GM12872 (cell line): ENCODE measurements at regions not wholly inside any gene's neighbourhood (a gene's known extent, or its start where the extent isn't known, plus 50 kb on each side); places are given as distances from the start of the nearest gene placed in this dataset.

Experiments used
- TF ChIP-seq, protein P1 (sequence below): IDR thresholded peaks from 3 replicates; pipeline ENCODE4 v1.5.1; 2011; ENCODE audit warnings: low read depth, mild to moderate bottlenecking, low read length, moderate library complexity; ENCODE audit not compliant: insufficient read depth

DNA sequence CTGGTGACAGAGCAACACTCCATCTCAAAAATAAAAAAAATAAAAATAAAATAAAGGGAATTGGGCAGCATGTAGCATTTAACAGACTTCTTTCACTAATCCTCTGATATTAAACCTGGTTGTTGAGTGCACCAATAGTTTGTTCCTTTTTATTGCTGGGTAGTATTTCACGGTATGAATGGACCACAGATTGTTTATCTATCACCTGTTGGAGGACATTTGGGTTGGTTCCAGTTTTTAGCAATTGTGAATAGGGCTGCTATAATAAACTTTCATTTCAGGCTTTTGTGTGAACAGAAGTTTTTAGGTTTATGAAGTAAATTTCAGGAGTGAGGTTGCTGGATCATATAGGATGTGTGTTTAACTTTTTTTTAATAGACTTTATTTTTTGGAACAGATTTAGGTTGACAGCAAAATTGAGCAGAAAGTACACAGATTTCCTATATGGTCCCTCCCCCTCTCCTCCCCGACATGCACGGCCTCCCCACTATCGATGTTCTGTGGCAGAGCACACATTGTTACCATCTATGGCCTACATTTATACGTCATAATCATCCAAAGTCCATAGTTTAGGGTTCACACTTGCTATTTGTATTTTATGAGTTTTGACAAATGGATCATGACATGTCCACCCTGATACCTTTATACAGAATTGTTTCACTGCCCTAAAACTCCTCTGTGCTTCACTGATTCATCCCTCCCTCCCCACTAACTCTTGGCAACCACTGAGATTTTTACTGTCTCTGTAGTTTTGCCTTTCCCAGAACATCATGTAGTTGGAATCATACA is 66.1 kb upstream of the TMPRSS2 start:
- TF ChIP-seq, protein P1, sequence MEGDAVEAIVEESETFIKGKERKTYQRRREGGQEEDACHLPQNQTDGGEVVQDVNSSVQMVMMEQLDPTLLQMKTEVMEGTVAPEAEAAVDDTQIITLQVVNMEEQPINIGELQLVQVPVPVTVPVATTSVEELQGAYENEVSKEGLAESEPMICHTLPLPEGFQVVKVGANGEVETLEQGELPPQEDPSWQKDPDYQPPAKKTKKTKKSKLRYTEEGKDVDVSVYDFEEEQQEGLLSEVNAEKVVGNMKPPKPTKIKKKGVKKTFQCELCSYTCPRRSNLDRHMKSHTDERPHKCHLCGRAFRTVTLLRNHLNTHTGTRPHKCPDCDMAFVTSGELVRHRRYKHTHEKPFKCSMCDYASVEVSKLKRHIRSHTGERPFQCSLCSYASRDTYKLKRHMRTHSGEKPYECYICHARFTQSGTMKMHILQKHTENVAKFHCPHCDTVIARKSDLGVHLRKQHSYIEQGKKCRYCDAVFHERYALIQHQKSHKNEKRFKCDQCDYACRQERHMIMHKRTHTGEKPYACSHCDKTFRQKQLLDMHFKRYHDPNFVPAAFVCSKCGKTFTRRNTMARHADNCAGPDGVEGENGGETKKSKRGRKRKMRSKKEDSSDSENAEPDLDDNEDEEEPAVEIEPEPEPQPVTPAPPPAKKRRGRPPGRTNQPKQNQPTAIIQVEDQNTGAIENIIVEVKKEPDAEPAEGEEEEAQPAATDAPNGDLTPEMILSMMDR: no peak

DNA sequence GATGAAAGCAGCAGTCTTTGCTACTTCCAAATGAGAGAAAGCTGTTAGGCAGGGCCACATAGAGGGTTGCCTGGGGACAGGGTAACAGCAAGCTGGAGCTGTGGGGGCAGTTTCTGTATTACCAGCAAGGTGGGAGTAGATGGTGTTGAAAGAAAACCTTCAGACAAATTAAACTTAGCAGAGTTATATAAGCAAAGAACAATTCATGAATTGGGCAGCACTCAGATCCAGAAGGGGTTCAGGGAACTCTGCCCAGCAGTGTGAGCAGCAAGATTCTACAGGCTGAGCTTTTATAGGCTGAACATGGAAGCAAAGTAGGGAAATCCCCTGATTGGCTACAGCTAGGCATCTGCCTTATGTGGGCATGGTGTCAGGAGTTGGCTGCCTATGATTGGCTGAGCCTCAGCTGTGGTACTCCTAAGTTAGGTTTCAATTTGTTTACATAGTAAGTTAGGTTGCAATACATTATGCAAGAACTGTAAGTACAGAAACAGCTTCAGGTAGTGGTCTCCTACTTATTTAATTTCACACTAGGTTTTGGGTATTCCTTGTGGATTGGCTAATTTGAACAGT is 64.1 kb upstream of the TMPRSS2 start:
- TF ChIP-seq, protein P1: no peak

DNA sequence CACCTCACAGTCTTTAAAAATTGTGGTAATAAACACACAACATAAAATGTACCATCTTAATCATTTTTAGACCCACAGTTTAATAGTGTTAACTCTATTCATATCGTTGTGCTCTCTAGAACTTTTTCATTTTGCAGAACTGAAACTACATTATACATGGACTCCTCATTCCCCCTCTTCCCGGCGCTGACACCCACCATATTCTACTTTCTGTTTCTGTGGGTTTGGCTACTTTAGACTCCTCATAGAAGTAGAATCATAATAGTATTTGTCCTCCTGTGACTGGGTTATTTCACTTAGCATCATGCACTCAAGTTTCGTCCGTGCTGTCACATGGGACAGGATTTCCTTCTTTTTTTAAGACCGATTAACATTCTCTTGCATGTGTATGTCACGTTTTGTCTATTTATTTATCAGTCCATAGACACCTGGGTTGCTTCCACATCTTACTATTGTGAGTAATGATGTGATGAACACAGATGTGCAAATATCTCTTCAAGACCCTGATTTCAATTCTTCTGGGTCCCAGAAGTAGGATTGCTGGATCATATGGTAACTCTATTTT is 62.9 kb upstream of the TMPRSS2 start:
- TF ChIP-seq, protein P1: no peak

DNA sequence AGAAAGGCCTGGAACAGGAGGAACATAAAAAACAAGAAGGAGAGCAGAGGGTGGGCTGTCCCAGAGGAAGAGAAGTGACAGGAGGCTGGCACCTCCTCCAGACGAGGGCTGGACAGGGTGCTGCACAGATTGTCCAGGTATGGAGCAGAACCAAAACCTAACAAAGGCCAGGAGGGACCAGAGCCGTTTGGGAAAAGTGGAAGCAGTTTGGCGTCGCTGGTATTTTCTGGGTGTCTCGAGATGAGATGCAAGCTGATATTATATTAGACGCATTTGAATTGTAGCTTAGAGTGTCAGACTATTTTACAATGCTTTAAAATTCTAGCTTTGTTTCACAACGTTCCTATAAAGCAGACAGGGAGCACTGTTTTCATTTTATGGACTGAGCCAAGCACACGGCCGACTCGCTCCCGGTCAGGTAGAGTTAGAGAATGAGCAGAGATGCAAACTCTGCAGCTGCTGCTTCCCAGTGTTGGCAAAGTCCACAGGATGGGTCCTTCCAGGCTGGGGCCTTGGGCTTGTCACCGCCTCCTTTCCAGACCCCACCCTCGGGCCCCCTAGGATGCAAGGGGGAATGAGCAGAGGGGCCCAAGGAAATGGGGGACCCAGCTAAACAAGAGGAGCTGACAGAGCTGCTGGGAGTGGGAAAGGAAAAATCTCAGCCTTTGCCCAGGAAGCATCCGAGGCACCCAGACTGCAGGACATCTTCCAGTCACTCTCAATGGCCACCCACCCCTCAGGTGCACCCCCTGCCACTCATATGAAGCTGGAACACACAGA is 60.8 kb upstream of the TMPRSS2 start:
- TF ChIP-seq, protein P1: no peak

DNA sequence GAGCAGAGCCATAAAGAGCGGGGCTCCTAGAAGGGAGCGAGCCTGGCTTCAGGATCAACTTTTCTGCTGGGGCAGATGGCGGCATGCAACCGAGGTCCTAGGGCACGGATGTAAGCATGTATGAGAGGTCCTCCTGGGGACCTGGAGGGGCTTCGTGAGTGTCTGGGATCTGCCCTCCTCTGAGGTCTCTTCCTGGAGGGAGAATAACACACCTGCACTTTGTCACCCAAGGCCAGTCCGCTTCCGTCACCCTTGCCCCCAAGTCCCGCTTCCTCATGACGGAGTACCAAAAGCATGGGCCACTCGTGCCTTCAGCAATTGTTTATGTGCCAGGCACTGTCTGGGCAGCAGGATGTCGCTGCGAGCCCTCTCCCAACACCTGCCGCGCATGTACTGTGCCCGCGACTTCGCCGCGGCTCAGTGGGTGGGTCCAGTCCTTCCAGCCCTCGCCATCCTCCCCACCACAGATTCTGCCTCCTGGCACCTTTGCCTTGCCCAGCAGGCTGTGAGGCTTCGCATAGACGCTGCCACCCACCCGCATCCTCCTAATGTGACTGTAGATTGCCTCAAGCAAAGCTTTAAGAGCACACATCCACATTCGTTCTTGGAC is 60.0 kb upstream of the TMPRSS2 start:
- TF ChIP-seq, protein P1: no peak

DNA sequence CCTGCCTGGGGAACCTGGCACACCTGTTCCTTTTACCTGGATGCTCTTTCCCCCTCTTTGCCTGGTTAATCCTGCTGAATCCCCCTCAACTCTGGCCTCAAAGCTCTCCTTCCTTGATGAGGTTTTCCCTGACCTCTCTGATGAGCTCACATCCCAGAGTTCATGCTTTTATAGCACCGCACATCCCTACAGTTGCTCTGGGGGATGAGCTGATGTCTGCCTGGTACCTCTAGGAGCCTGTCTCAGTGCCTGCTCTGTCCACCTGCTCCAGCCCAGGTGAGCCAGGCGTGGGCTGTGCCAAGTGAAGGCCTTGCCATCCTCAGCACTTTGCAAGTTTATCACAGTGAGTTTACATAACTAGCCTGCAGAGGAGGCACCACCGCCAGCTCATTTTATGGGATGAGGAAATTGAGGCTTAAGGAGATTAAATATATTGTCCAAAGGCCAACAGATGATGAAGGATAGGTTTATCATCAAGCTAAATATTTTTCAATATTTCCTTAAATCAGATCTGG is 58.6 kb upstream of the TMPRSS2 start:
- TF ChIP-seq, protein P1: no peak
